Duodenal mucosa (tissue), 2 donors: ENCODE measurements at regions not wholly inside any gene's neighbourhood (a gene's known extent, or its start where the extent isn't known, plus 50 kb on each side); places are given as distances from the start of the nearest gene placed in this dataset.
"Not testable (repeated sequence)": the region's sequence is repeated elsewhere in the genome, so short reads cannot be mapped to it uniquely, and the experiment has no call there.

Experiments
- H3K27ac ChIP-seq: one replicate; pipeline ENCODE4 v1.7.0; 2013; ENCODE audit warnings: low read depth, low read length
- H3K27me3 ChIP-seq, 2 donors: one replicate each; pipeline ENCODE4 v1.7.0; 2013; ENCODE audit warnings: low read length in 2 of 2, control low read depth in 1 of 2; ENCODE audit not compliant: insufficient read depth in 2 of 2, control insufficient read depth in 1 of 2
- H3K36me3 ChIP-seq, 2 donors: one replicate each; pipeline ENCODE4 v1.7.0; 2013; ENCODE audit warnings: low read length in 2 of 2, control low read depth in 1 of 2; ENCODE audit not compliant: insufficient read depth in 2 of 2, control insufficient read depth in 1 of 2
- H3K4me1 ChIP-seq, 2 donors: one replicate each; pipeline ENCODE4 v1.7.0; 2013; ENCODE audit warnings: low read length in 2 of 2, control low read depth in 1 of 2; ENCODE audit not compliant: insufficient read depth in 2 of 2, control insufficient read depth in 1 of 2
- H3K4me3 ChIP-seq, 2 donors: one replicate each; pipeline ENCODE4 v1.7.0; 2013; ENCODE audit warnings: low read length in 2 of 2, low read depth in 1 of 2
- H3K9ac ChIP-seq, 2 donors: one replicate each; pipeline ENCODE4 v1.7.0; 2013; ENCODE audit warnings: low read length in 2 of 2, low read depth in 1 of 2
- H3K9me3 ChIP-seq, 2 donors: one replicate each; pipeline ENCODE4 v1.7.0; 2013; ENCODE audit warnings: low read length in 2 of 2, control low read depth in 1 of 2; ENCODE audit not compliant: control insufficient read depth in 1 of 2

GRCh38 chr11:38711110-38711509 lies 2113.1 kb upstream of the RAG2 start:
- Histone ChIP-seq H3K4me1 (no peaks in the 10 kb centered on the region), H3K36me3 (no peaks in the 10 kb centered on the region), H3K27me3 (no peaks in the 10 kb centered on the region), H3K27ac (no peak overlapping the region), H3K9ac (no peak overlapping the region), H3K9me3 (no peaks in the 10 kb centered on the region), H3K4me3 (no peak overlapping the region)

GRCh38 chr11:38710262-38710661 lies 2112.2 kb upstream of the RAG2 start:
- Histone ChIP-seq H3K9ac (no peak overlapping the region), H3K4me3 (no peak overlapping the region)

GRCh38 chr11:38700111-38700510 lies 2102.1 kb upstream of the RAG2 start:
- H3K27me3 ChIP-seq = no peaks in the 10 kb centered on the region
- no peaks in the 10 kb centered on the region for H3K9me3 ChIP-seq
- no peaks in the 10 kb centered on the region for H3K4me1 ChIP-seq
- H3K27ac ChIP-seq = no peak overlapping the region
- no peak overlapping the region for H3K4me3 ChIP-seq
- H3K36me3 ChIP-seq = no peaks in the 10 kb centered on the region
- no peak overlapping the region for H3K9ac ChIP-seq

More at GRCh38 chr11:38710262-38710661, 2112.2 kb upstream of the RAG2 start:
- H3K27ac ChIP-seq = no peak overlapping the region
- no peaks in the 10 kb centered on the region for H3K27me3 ChIP-seq
- no peaks in the 10 kb centered on the region for H3K9me3 ChIP-seq
- no peaks in the 10 kb centered on the region for H3K4me1 ChIP-seq
- H3K36me3 ChIP-seq = no peaks in the 10 kb centered on the region

- H3K4me3 ChIP-seq = no peak overlapping the region
- no peaks in the 10 kb centered on the region for H3K27me3 ChIP-seq
- H3K9me3 ChIP-seq = no peaks in the 10 kb centered on the region
These were observed 2095.3 kb upstream of the RAG2 start for GRCh38 chr11:38693306-38693705.

GRCh38 chr11:38690211-38690610 lies 2092.2 kb upstream of the RAG2 start:
- not testable (repeated sequence) for H3K36me3 ChIP-seq, H3K4me3 ChIP-seq, H3K4me1 ChIP-seq, H3K9ac ChIP-seq, H3K27me3 ChIP-seq, H3K9me3 ChIP-seq, H3K27ac ChIP-seq

More at GRCh38 chr11:38693306-38693705, 2095.3 kb upstream of the RAG2 start:
- H3K27ac ChIP-seq = no peak overlapping the region
- no peak overlapping the region for H3K9ac ChIP-seq
- no peaks in the 10 kb centered on the region for H3K4me1 ChIP-seq
- H3K36me3 ChIP-seq = no peaks in the 10 kb centered on the region

GRCh38 chr11:38687008-38687407 lies 2089.0 kb upstream of the RAG2 start:
- H3K36me3 ChIP-seq = no peaks in the 10 kb centered on the region
- no peaks in the 10 kb centered on the region for H3K9me3 ChIP-seq
- no peaks in the 10 kb centered on the region for H3K4me1 ChIP-seq
- no peak overlapping the region for H3K27ac ChIP-seq
- no peak overlapping the region for H3K4me3 ChIP-seq
- H3K9ac ChIP-seq = no peak overlapping the region
- H3K27me3 ChIP-seq = no peaks in the 10 kb centered on the region

GRCh38 chr11:38683484-38683883 lies 2085.4 kb upstream of the RAG2 start:
- Histone ChIP-seq H3K4me3 (no peak overlapping the region), H3K27ac (no peak overlapping the region), H3K36me3 (no peaks in the 10 kb centered on the region), H3K4me1 (no peaks in the 10 kb centered on the region), H3K27me3 (no peaks in the 10 kb centered on the region), H3K9me3 (no peaks in the 10 kb centered on the region), H3K9ac (no peak overlapping the region)

GRCh38 chr11:38680746-38681145 lies 2082.7 kb upstream of the RAG2 start:
- Histone ChIP-seq H3K27ac (no peak overlapping the region), H3K36me3 (no peaks in the 10 kb centered on the region), H3K27me3 (no peaks in the 10 kb centered on the region), H3K4me3 (no peak overlapping the region), H3K4me1 (no peaks in the 10 kb centered on the region), H3K9me3 (no peaks in the 10 kb centered on the region), H3K9ac (no peak overlapping the region)

GRCh38 chr11:38680166-38680565 lies 2082.1 kb upstream of the RAG2 start:
- Histone ChIP-seq H3K9ac (no peak overlapping the region), H3K27me3 (no peaks in the 10 kb centered on the region), H3K4me1 (no peaks in the 10 kb centered on the region), H3K27ac (no peak overlapping the region), H3K36me3 (no peaks in the 10 kb centered on the region), H3K9me3 (no peaks in the 10 kb centered on the region), H3K4me3 (no peak overlapping the region)

GRCh38 chr11:38672445-38672844 lies 2074.4 kb upstream of the RAG2 start:
- Histone ChIP-seq H3K27ac (no peak overlapping the region), H3K27me3 (no peaks in the 10 kb centered on the region), H3K9ac (no peak overlapping the region), H3K36me3 (no peaks in the 10 kb centered on the region), H3K4me3 (no peak overlapping the region), H3K4me1 (no peaks in the 10 kb centered on the region), H3K9me3 (no peaks in the 10 kb centered on the region)

- H3K27me3 ChIP-seq = no peaks in the 10 kb centered on the region
- H3K4me3 ChIP-seq = no peak overlapping the region
- H3K9ac ChIP-seq = no peak overlapping the region
- H3K4me1 ChIP-seq = no peaks in the 10 kb centered on the region
- H3K36me3 ChIP-seq = no peaks in the 10 kb centered on the region
- H3K9me3 ChIP-seq = no peaks in the 10 kb centered on the region
- H3K27ac ChIP-seq = no peak overlapping the region
These were observed 2069.3 kb upstream of the RAG2 start for GRCh38 chr11:38667359-38667758.
